Thoracic aorta (tissue), 2 donors: ENCODE measurements at regions not wholly inside any gene's neighbourhood (a gene's known extent, or its start where the extent isn't known, plus 50 kb on each side); places are given as distances from the start of the nearest gene placed in this dataset.

ENCODE experiments used
- ATAC-seq: fragments of 150-250 bp; one replicate; pipeline ENCODE4 v1.8.0; 2017; ENCODE audit warnings: low read depth; ENCODE audit not compliant: insufficient number of reproducible peaks, low FRiP score
- DNase-seq: peaks from one replicate; pipeline ENCODE4 v3.0.0-alpha.2; 2020; ENCODE audit warnings: low spot score
- H3K27ac ChIP-seq, 2 donors: fragments of 200-600 bp; sonication (generic); 1 replicate in 1 of 2; 2 replicates in 1 of 2; pipeline ENCODE4 v1.5.1; 2016; ENCODE audit warnings: mild to moderate bottlenecking in 2 of 2, moderate library complexity in 2 of 2
- H3K27me3 ChIP-seq: fragments of 200-600 bp; sonication (generic); replicated peaks from 2 replicates; pipeline ENCODE4 v1.6.0; 2016; ENCODE audit warnings: mild to moderate bottlenecking; ENCODE audit not compliant: insufficient read depth
- H3K36me3 ChIP-seq: fragments of 200-600 bp; sonication (generic); one replicate; pipeline ENCODE4 v1.5.1; 2016
- H3K4me1 ChIP-seq, 2 donors: fragments of 200-600 bp; sonication (generic); 1 replicate in 1 of 2; 2 replicates in 1 of 2; pipeline versions ENCODE4 v1.5.1 to v1.6.0; 2016; ENCODE audit warnings: low read depth in 2 of 2, mild to moderate bottlenecking in 1 of 2; ENCODE audit not compliant: control insufficient read depth in 1 of 2
- H3K4me3 ChIP-seq: fragments of 200-600 bp; sonication (generic); 2 replicates; pipeline ENCODE4 v1.5.1; 2016; ENCODE audit warnings: mild to moderate bottlenecking
- H3K9me3 ChIP-seq: fragments of 200-600 bp; sonication (generic); 2 replicates; pipeline ENCODE4 v1.5.1; 2016
- CTCF ChIP-seq: fragments of 200-600 bp; sonication (generic); IDR thresholded peaks from one replicate; pipeline ENCODE4 v1.5.1; 2019; ENCODE audit warnings: antibody characterized with exemption

- no peaks in the 10 kb centered on the region for H3K27me3 ChIP-seq
- peaks cover 0 to 6% of the 10 kb centered on the region in 2 donors for H3K4me1 ChIP-seq
- ATAC-seq (no peak), DNase-seq (no peak)
- no peak overlapping the region for H3K4me3 ChIP-seq
- no peak overlapping the region for H3K27ac ChIP-seq
- TF ChIP-seq CTCF = no peak
- H3K9me3 ChIP-seq = no peaks in the 10 kb centered on the region
- no peaks in the 10 kb centered on the region for H3K36me3 ChIP-seq
These were observed 968.5 kb upstream of the GJE1 start for GRCh38 chr6:141164042-141164743.

GRCh38 chr6:141163107-141163506 lies 969.6 kb upstream of the GJE1 start:
- no peaks in the 10 kb centered on the region for H3K9me3 ChIP-seq
- no peak for TF ChIP-seq CTCF
- H3K36me3 ChIP-seq = no peaks in the 10 kb centered on the region
- no peaks in the 10 kb centered on the region for H3K27me3 ChIP-seq
- peaks cover 4 to 10% of the 10 kb centered on the region in 2 donors for H3K4me1 ChIP-seq
- no peak overlapping the region for H3K27ac ChIP-seq
- DNase-seq (no peak), ATAC-seq (no peak)
- no peak overlapping the region for H3K4me3 ChIP-seq

GRCh38 chr6:141158740-141159139 lies 974.0 kb upstream of the GJE1 start:
- Histone ChIP-seq H3K4me3 (no peak overlapping the region), H3K27ac (no peak overlapping the region), H3K27me3 (no peaks in the 10 kb centered on the region), H3K36me3 (no peaks in the 10 kb centered on the region), H3K9me3 (no peaks in the 10 kb centered on the region), H3K4me1 (peaks cover 4 to 6% of the 10 kb centered on the region in 2 donors)
- no peak for TF ChIP-seq CTCF
- ATAC-seq (no peak), DNase-seq (no peak)

DNA sequence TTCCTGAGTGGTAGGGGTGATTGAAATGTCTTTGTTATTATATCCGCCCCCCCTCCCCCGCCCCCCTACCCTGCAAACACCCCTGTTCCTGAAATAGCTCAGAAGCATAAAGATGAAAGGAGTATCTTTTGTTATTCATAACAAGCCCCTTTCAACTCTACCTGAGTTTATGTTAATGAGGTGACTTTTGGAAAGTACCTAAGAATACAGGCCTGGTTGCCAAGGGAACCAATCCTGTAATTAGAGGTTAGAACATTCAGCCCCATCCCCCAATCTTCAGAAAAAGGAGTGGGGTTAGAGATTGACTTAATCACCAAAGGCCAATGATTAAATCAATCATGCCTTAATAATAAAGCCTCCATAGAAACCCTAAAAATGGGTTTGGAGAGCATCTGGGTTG lies 979.2 kb upstream of the GJE1 start:
- no peak for TF ChIP-seq CTCF
- H3K4me3 ChIP-seq = no peak overlapping the region
- no peaks in the 10 kb centered on the region for H3K36me3 ChIP-seq
- no peak for ATAC-seq
- no peak for DNase-seq
- H3K27ac ChIP-seq = no peak overlapping the region
- H3K27me3 ChIP-seq = no peaks in the 10 kb centered on the region
- H3K9me3 ChIP-seq = no peaks in the 10 kb centered on the region
- peaks cover 7 to 23% of the 10 kb centered on the region in 2 donors for H3K4me1 ChIP-seq

DNA sequence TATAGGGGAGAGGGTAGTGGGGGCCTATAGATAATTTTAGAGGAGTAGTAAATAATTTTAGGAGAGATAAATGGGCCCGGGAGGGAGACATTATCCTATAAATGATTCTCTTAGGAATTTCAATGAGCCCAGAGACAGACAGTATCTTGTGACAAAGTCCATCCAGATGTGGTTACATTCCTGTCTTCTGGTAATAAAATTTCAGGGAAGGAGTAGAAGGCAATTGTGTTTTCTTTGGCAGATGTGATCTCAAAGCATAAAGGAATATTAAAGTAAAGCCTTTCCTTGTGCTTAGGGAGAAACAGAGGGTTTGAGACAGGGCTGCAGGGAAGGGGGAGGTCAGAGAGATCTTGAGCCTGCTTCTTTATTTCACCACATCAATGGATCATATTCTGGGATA lies 979.8 kb upstream of the GJE1 start:
- H3K4me3 ChIP-seq = no peak overlapping the region
- no peak for TF ChIP-seq CTCF
- H3K27me3 ChIP-seq = no peaks in the 10 kb centered on the region
- peaks cover 7 to 23% of the 10 kb centered on the region in 2 donors for H3K4me1 ChIP-seq
- DNase-seq = no peak
- no peak overlapping the region for H3K27ac ChIP-seq
- H3K9me3 ChIP-seq = no peaks in the 10 kb centered on the region
- ATAC-seq = no peak
- H3K36me3 ChIP-seq = no peaks in the 10 kb centered on the region
